GM23338 (cell line): ENCODE measurements at regions not wholly inside any gene's neighbourhood (a gene's known extent, or its start where the extent isn't known, plus 50 kb on each side); places are given as distances from the start of the nearest gene placed in this dataset.

Experiments
- ATAC-seq: fragments of 200-7000 bp; cut with Tn5 transposase; 3 replicates; pipeline ENCODE4 v1.9.1; 2020
- DNase-seq: peaks from one replicate; pipeline ENCODE4 v3.0.0-alpha.2; 2015; ENCODE audit warnings: low spot score
- H2AFZ ChIP-seq: fragments of 200-600 bp; sonication (generic); 2 replicates; pipeline ENCODE4 v1.8.0; 2016; ENCODE audit warnings: antibody characterized with exemption, mild to moderate bottlenecking, moderate library complexity
- H3F3A ChIP-seq: fragments of 200-600 bp; sonication (generic); replicated peaks from 2 replicates; pipeline ENCODE4 v1.8.0; 2017; ENCODE audit warnings: antibody characterized with exemption, mixed run types, low read depth
- H3K27ac ChIP-seq: fragments of 200-600 bp; sonication (generic); 2 replicates; pipeline ENCODE4 v1.6.1; 2016; ENCODE audit warnings: low read depth
- H3K27me3 ChIP-seq: fragments of 200-600 bp; sonication (generic); 2 replicates; pipeline ENCODE4 v1.8.0; 2016; ENCODE audit warnings: mild to moderate bottlenecking, mixed run types, moderate library complexity; ENCODE audit not compliant: insufficient read depth
- H3K36me3 ChIP-seq: fragments of 200-600 bp; sonication (generic); 2 replicates; pipeline ENCODE4 v1.8.0; 2016; ENCODE audit warnings: mild to moderate bottlenecking; ENCODE audit not compliant: insufficient read depth
- H3K4me1 ChIP-seq: fragments of 200-600 bp; sonication (generic); 2 replicates; pipeline ENCODE4 v1.8.0; 2016; ENCODE audit warnings: mild to moderate bottlenecking, moderate library complexity; ENCODE audit not compliant: insufficient read depth
- H3K4me2 ChIP-seq: fragments of 200-600 bp; sonication (generic); 2 replicates; pipeline ENCODE4 v1.7.1; 2017; ENCODE audit warnings: mixed run types
- H3K4me3 ChIP-seq: fragments of 200-600 bp; sonication (generic); 2 replicates; pipeline ENCODE4 v1.6.1; 2016; ENCODE audit warnings: mixed run types
- H3K79me2 ChIP-seq: fragments of 200-600 bp; sonication (generic); replicated peaks from 2 replicates; pipeline ENCODE4 v1.8.0; 2017; ENCODE audit warnings: mild to moderate bottlenecking; ENCODE audit not compliant: insufficient read depth
- H3K9me2 ChIP-seq: fragments of 200-600 bp; sonication (generic); 2 replicates; pipeline ENCODE4 v1.8.0; 2017; ENCODE audit not compliant: insufficient read depth
- H4K20me1 ChIP-seq: fragments of 200-600 bp; sonication (generic); replicated peaks from 2 replicates; pipeline ENCODE4 v1.8.0; 2017; ENCODE audit warnings: mild to moderate bottlenecking; ENCODE audit not compliant: insufficient read depth
- H3K27ac Mint-ChIP-seq: 2 replicates; pipeline ENCODE4 v1.8.0; 2020; ENCODE audit warnings: inconsistent platforms, mild to moderate bottlenecking, moderate library complexity, mixed read lengths
- H3K27me3 Mint-ChIP-seq: 3 replicates; pipeline ENCODE4 v1.8.0; 2022; ENCODE audit warnings: low read depth, mild to moderate bottlenecking, moderate library complexity, mixed read lengths, inconsistent platforms; ENCODE audit not compliant: insufficient read depth, poor library complexity
- H3K36me3 Mint-ChIP-seq: 3 replicates; pipeline ENCODE4 v1.8.0; 2021; ENCODE audit warnings: low read depth, mild to moderate bottlenecking, inconsistent platforms, moderate library complexity, mixed read lengths
- H3K4me1 Mint-ChIP-seq: 3 replicates; pipeline ENCODE4 v1.8.0; 2020; ENCODE audit warnings: mild to moderate bottlenecking, inconsistent platforms, mixed read lengths
- H3K4me3 Mint-ChIP-seq: 3 replicates; pipeline ENCODE4 v1.8.0; 2021; ENCODE audit warnings: moderate library complexity, mild to moderate bottlenecking, inconsistent platforms, mixed read lengths
- H3K9me3 Mint-ChIP-seq: 3 replicates; pipeline ENCODE4 v1.8.0; 2020; ENCODE audit warnings: moderate library complexity, mild to moderate bottlenecking, inconsistent platforms, mixed read lengths
- EZH2phosphoT487 ChIP-seq: fragments of 200-600 bp; sonication (generic); IDR thresholded peaks from one replicate; pipeline ENCODE4 v1.8.1; 2018; ENCODE audit warnings: antibody characterized with exemption; ENCODE audit not compliant: unreplicated experiment
- TF ChIP-seq, protein P1 (sequence below): IDR thresholded peaks from 2 replicates; pipeline ENCODE4 v1.6.1; 2016; ENCODE audit warnings: antibody characterized with exemption
- TF ChIP-seq, protein P2 (sequence below): fragments of 250-450 bp; sonication (Bioruptor Pico); IDR thresholded peaks from 2 replicates; pipeline ENCODE4 v1.5.0; 2020; ENCODE audit warnings: mild to moderate bottlenecking, moderate library complexity

DNA sequence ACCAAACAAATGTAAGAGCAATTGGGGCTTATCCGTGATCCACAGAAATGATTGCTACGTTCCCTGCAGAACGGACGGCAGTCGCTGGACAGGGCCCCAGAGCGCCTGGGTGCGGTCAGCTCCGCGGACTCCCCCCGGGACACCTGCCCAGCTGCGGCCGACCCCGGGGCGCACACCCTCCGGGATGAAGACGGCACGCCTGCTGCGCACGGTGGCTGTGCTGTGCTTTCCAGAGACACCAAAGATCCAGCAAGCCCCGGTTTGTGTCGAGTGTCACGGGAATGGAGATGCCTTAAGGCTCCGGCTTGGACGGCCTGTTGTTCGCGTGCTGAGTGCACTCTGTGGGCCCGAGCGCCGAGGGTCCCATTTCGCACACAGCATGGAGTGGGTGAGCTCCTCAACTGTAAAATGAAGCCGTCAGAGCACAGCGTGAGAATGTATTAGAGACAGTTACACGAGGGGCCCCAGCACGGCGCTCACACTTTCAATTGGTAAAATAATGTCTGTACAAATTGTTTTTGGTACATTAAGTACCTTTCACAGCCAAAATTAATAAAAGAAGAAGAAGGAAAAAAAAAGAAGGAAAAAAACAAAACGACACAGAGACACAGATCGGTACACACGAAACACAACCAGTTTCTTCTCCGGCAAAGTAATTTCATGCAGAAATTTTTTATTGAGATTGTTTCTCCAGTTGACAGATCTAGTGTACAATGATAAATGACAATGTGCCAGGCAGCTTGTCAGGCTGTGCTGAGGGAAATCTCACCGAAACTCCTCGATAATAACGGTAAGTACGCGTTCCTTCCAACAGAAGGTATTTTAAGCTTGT lies 615.8 kb upstream of the SALL3 start (continued):
- no peak for TF ChIP-seq EZH2phosphoT487

DNA sequence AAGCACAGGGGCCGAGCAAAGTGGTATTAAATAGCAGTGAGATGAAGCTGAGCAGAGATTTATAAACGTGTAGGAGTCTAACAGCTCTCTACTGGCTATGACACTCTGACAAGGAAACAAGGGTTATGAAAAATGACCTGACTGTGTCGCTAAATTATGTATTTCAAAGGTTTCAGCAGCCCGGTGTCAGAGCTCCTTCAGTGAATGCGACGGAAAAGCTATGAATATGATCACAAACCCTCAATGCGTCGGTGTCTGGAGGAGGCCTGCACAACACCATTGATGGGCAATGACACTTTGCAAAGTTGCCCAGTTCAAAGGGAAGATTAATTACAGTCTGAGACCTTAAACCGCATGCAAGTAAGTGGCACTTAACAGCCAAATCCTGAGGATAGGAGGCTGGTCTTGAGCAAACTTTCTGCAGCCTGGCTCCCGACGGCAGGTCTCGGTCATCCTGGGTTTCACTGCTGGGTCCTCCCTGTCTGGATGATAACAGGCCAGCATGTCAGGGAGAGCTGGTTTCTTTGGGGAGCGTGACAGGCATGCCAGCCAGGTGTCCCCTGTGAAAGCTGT lies 615.1 kb upstream of the SALL3 start:
- Mint-ChIP-seq H3K27me3 (peaks cover 3% of the 10 kb centered on the region), H3K36me3 (peaks cover 53% of the 10 kb centered on the region), H3K4me3 (no peak overlapping the region), H3K27ac (no peak overlapping the region), H3K9me3 (peaks cover 95% of the 10 kb centered on the region), H3K4me1 (no peaks in the 10 kb centered on the region; the same call in 2 of the 3 replicates)
- DNase-seq (no peak), ATAC-seq (no peak)
- H4K20me1 ChIP-seq, result no peaks in the 10 kb centered on the region
- H3K4me1 ChIP-seq, result no peaks in the 10 kb centered on the region
- peaks cover 3% of the 10 kb centered on the region; the same call in 1 of the 2 replicates for H3K36me3 ChIP-seq
- H3K9me2 ChIP-seq, result no peaks in the 10 kb centered on the region
- no peak overlapping the region for H2AFZ ChIP-seq
- no peaks in the 10 kb centered on the region for H3K27me3 ChIP-seq
- H3K27ac ChIP-seq, result no peak overlapping the region
- no peak overlapping the region for H3K4me2 ChIP-seq
- H3K4me3 ChIP-seq, result no peak overlapping the region
- H3K79me2 ChIP-seq, result no peaks in the 10 kb centered on the region
- no peaks in the 10 kb centered on the region for H3F3A ChIP-seq
- TF ChIP-seq, protein P1, sequence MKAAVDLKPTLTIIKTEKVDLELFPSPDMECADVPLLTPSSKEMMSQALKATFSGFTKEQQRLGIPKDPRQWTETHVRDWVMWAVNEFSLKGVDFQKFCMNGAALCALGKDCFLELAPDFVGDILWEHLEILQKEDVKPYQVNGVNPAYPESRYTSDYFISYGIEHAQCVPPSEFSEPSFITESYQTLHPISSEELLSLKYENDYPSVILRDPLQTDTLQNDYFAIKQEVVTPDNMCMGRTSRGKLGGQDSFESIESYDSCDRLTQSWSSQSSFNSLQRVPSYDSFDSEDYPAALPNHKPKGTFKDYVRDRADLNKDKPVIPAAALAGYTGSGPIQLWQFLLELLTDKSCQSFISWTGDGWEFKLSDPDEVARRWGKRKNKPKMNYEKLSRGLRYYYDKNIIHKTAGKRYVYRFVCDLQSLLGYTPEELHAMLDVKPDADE, result no peak
- TF ChIP-seq, protein P2, sequence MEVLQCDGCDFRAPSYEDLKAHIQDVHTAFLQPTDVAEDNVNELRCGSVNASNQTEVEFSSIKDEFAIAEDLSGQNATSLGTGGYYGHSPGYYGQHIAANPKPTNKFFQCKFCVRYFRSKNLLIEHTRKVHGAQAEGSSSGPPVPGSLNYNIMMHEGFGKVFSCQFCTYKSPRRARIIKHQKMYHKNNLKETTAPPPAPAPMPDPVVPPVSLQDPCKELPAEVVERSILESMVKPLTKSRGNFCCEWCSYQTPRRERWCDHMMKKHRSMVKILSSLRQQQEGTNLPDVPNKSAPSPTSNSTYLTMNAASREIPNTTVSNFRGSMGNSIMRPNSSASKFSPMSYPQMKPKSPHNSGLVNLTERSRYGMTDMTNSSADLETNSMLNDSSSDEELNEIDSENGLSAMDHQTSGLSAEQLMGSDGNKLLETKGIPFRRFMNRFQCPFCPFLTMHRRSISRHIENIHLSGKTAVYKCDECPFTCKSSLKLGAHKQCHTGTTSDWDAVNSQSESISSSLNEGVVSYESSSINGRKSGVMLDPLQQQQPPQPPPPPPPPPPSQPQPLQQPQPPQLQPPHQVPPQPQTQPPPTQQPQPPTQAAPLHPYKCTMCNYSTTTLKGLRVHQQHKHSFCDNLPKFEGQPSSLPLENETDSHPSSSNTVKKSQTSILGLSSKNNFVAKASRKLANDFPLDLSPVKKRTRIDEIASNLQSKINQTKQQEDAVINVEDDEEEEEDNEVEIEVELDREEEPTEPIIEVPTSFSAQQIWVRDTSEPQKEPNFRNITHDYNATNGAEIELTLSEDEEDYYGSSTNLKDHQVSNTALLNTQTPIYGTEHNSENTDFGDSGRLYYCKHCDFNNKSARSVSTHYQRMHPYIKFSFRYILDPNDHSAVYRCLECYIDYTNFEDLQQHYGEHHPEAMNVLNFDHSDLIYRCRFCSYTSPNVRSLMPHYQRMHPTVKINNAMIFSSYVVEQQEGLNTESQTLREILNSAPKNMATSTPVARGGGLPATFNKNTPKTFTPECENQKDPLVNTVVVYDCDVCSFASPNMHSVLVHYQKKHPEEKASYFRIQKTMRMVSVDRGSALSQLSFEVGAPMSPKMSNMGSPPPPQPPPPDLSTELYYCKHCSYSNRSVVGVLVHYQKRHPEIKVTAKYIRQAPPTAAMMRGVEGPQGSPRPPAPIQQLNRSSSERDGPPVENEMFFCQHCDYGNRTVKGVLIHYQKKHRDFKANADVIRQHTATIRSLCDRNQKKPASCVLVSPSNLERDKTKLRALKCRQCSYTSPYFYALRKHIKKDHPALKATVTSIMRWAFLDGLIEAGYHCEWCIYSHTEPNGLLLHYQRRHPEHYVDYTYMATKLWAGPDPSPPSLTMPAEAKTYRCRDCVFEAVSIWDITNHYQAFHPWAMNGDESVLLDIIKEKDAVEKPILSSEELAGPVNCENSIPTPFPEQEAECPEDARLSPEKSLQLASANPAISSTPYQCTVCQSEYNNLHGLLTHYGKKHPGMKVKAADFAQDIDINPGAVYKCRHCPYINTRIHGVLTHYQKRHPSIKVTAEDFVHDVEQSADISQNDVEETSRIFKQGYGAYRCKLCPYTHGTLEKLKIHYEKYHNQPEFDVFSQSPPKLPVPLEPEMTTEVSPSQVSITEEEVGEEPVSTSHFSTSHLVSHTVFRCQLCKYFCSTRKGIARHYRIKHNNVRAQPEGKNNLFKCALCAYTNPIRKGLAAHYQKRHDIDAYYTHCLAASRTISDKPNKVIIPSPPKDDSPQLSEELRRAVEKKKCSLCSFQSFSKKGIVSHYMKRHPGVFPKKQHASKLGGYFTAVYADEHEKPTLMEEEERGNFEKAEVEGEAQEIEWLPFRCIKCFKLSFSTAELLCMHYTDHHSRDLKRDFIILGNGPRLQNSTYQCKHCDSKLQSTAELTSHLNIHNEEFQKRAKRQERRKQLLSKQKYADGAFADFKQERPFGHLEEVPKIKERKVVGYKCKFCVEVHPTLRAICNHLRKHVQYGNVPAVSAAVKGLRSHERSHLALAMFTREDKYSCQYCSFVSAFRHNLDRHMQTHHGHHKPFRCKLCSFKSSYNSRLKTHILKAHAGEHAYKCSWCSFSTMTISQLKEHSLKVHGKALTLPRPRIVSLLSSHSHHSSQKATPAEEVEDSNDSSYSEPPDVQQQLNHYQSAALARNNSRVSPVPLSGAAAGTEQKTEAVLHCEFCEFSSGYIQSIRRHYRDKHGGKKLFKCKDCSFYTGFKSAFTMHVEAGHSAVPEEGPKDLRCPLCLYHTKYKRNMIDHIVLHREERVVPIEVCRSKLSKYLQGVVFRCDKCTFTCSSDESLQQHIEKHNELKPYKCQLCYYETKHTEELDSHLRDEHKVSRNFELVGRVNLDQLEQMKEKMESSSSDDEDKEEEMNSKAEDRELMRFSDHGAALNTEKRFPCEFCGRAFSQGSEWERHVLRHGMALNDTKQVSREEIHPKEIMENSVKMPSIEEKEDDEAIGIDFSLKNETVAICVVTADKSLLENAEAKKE (CRISPR knock-in tag), result no peak
